ENCODE measurements at regions not wholly inside any gene's neighbourhood (a gene's known extent, or its start where the extent isn't known, plus 50 kb on each side); places are given as distances from the start of the nearest gene placed in this dataset.

GRCh38 chr3:177484206-177484605, 286.9 kb upstream of the TBL1XR1 start:
- in situ Hi-C loops (cut with MboI; ENCODE audit: low sequenced_read_pairs in 4 of 4) = no loop called here
- no peak for ATAC-seq
- DNase-seq = no peak
- TF ChIP-seq CTCF (IDR thresholded peaks at IDR 0.05 in 4 of 5, conservative IDR thresholded peaks at IDR 0.05 in 1 of 5) (no peak), POLR2A (IDR thresholded peaks at IDR 0.05) (no peak)
- Histone ChIP-seq H3K27me3 (no peaks in the 10 kb centered on the region), H3K4me3 (no peak overlapping the region), H3K27ac (no peak overlapping the region), H3K36me3 (no peaks in the 10 kb centered on the region), H3K9me3 (no peaks in the 10 kb centered on the region), H3K4me1 (no peaks in the 10 kb centered on the region)
- intact Hi-C loops (cut with DNase I; ENCODE audit: low total_unique reads) = no loop called here

- Histone ChIP-seq H3K27ac (no peak overlapping the region), H3K4me1 (no peaks in the 10 kb centered on the region), H3K4me3 (no peak overlapping the region), H3K36me3 (no peaks in the 10 kb centered on the region), H3K27me3 (no peaks in the 10 kb centered on the region), H3K9me3 (no peaks in the 10 kb centered on the region)
- in situ Hi-C loops (cut with MboI; ENCODE audit: low sequenced_read_pairs in 4 of 4) (no loop called here), intact Hi-C loops (cut with DNase I; ENCODE audit: low total_unique reads) (no loop called here)
- DNase-seq (no peak), ATAC-seq (no peak)
- TF ChIP-seq CTCF (IDR thresholded peaks at IDR 0.05 in 4 of 5, conservative IDR thresholded peaks at IDR 0.05 in 1 of 5) (no peak), POLR2A (IDR thresholded peaks at IDR 0.05) (no peak)
Measured at GRCh38 chr3:177484926-177485325, 287.6 kb upstream of the TBL1XR1 start.

GRCh38 chr3:177487635-177488186, 290.4 kb upstream of the TBL1XR1 start:
- TF ChIP-seq CTCF (IDR thresholded peaks at IDR 0.05 in 4 of 5, conservative IDR thresholded peaks at IDR 0.05 in 1 of 5) = no peak
- TF ChIP-seq POLR2A (IDR thresholded peaks at IDR 0.05) = no peak
- intact Hi-C loops (cut with DNase I; ENCODE audit: low total_unique reads) (no loop called here), in situ Hi-C loops (cut with MboI; ENCODE audit: low sequenced_read_pairs in 4 of 4) (no loop called here)
- Histone ChIP-seq H3K36me3 (no peaks in the 10 kb centered on the region), H3K27me3 (no peaks in the 10 kb centered on the region), H3K9me3 (no peaks in the 10 kb centered on the region), H3K27ac (no peak overlapping the region), H3K4me3 (no peak overlapping the region), H3K4me1 (peaks cover 7 to 9% of the 10 kb centered on the region in 2 donors)
- DNase-seq = no peak
- ATAC-seq = no peak

GRCh38 chr3:177488740-177489139, 291.5 kb upstream of the TBL1XR1 start:
- intact Hi-C loops (cut with DNase I; ENCODE audit: low total_unique reads) = no loop called here
- in situ Hi-C loops (cut with MboI; ENCODE audit: low sequenced_read_pairs in 4 of 4) = no loop called here
- no peaks in the 10 kb centered on the region for H3K27me3 ChIP-seq

More at GRCh38 chr3:177488740-177489139, 291.5 kb upstream of the TBL1XR1 start:
- peaks cover 7 to 9% of the 10 kb centered on the region in 2 donors for H3K4me1 ChIP-seq
- TF ChIP-seq CTCF (IDR thresholded peaks at IDR 0.05 in 4 of 5, conservative IDR thresholded peaks at IDR 0.05 in 1 of 5) = no peak
- TF ChIP-seq POLR2A (IDR thresholded peaks at IDR 0.05) = no peak
- no peaks in the 10 kb centered on the region for H3K9me3 ChIP-seq
- ATAC-seq = no peak
- DNase-seq = no peak
- H3K27ac ChIP-seq = no peak overlapping the region
- H3K4me3 ChIP-seq = no peak overlapping the region
- no peaks in the 10 kb centered on the region for H3K36me3 ChIP-seq
